ENCODE measurements at regions not wholly inside any gene's neighbourhood (a gene's known extent, or its start where the extent isn't known, plus 50 kb on each side); places are given as distances from the start of the nearest gene placed in this dataset.
A peak's percentile ranks its signal among the peaks of the same experiment; 100 is the strongest.
"Not testable (repeated sequence)": the region's sequence is repeated elsewhere in the genome, so short reads cannot be mapped to it uniquely, and the experiment has no call there.

GRCh38 chr12:34097213-34097612 is 74.9 kb downstream of the ALG10 start:
- Mint-ChIP-seq H3K4me3 (no peak overlapping the region), H3K9me3 (ENCODE audit: low read depth) (no peaks in the 10 kb centered on the region), H3K27ac (no peak overlapping the region), H3K4me1 (ENCODE audit: low read depth) (no peaks in the 10 kb centered on the region), H3K36me3 (no peaks in the 10 kb centered on the region), H3K27me3 (peaks cover 7% of the 10 kb centered on the region)

DNA sequence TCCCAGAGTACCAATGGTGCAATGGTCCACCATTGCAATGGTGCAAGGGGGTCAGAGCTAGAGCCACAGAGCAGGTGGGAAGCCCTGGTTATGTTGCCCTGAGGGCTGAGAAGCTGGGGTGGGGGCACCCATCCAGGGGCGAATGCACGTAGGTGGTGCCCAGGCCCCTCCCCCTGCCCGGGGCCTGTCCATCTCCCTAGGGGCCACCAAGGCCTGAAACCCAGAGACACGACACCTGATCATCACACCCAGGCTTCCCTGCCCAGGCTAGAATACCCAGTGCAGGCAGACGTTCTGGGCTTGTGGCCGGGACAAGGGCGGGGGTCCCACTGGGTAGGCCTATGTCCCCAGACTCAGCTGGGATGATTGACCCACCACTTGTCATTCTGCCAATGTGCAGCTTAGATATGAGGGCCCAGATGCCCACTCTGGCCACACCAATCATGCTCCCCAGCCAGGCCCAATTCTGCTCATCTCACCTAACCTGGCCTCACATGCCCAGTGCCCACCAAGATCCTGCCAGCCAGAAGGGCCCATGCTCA is 83.2 kb downstream of the ALG10 start:
- Mint-ChIP-seq H3K4me3 (no peak overlapping the region), H3K4me1 (ENCODE audit: low read depth) (no peaks in the 10 kb centered on the region)

DNA sequence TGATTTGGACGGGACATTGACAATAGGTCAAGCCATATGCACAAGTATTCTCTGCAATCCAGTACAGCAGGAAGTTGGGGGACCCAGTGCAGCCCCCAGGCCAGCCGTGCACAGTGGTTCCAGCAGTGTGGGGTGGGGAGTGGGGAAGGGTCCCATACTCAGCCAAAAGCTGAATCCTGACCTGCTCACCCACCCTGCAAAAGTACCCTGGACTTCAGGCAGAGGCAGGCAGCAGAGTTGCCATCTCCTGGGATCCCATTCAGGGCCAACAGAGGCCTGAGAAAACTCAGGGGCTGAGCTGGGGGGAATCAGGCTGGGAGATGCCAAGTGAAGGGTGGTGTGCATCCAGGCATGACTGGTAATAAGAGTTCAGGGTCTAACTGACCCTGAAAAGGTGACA is 83.9 kb downstream of the ALG10 start:
- no peaks in the 10 kb centered on the region for H3K9me3 Mint-ChIP-seq (ENCODE audit: low read depth)
- H3K27me3 Mint-ChIP-seq, result peaks cover 11% of the 10 kb centered on the region
- H3K36me3 Mint-ChIP-seq, result no peaks in the 10 kb centered on the region
- H3K27ac Mint-ChIP-seq, result no peak overlapping the region
- H3K4me3 Mint-ChIP-seq, result no peak overlapping the region
- no peaks in the 10 kb centered on the region for H3K4me1 Mint-ChIP-seq (ENCODE audit: low read depth)

More for the DNA sequence above, 83.2 kb downstream of the ALG10 start:
- no peaks in the 10 kb centered on the region for H3K36me3 Mint-ChIP-seq
- H3K9me3 Mint-ChIP-seq (ENCODE audit: low read depth), result no peaks in the 10 kb centered on the region
- no peak overlapping the region for H3K27ac Mint-ChIP-seq
- peaks cover 12% of the 10 kb centered on the region for H3K27me3 Mint-ChIP-seq

- Mint-ChIP-seq H3K4me1 (ENCODE audit: low read depth) (no peaks in the 10 kb centered on the region), H3K4me3 (no peak overlapping the region), H3K27ac (no peak overlapping the region), H3K27me3 (peaks cover 11% of the 10 kb centered on the region), H3K36me3 (no peaks in the 10 kb centered on the region), H3K9me3 (ENCODE audit: low read depth) (no peaks in the 10 kb centered on the region)
These were observed 84.7 kb downstream of the ALG10 start for GRCh38 chr12:34107016-34107415.

DNA sequence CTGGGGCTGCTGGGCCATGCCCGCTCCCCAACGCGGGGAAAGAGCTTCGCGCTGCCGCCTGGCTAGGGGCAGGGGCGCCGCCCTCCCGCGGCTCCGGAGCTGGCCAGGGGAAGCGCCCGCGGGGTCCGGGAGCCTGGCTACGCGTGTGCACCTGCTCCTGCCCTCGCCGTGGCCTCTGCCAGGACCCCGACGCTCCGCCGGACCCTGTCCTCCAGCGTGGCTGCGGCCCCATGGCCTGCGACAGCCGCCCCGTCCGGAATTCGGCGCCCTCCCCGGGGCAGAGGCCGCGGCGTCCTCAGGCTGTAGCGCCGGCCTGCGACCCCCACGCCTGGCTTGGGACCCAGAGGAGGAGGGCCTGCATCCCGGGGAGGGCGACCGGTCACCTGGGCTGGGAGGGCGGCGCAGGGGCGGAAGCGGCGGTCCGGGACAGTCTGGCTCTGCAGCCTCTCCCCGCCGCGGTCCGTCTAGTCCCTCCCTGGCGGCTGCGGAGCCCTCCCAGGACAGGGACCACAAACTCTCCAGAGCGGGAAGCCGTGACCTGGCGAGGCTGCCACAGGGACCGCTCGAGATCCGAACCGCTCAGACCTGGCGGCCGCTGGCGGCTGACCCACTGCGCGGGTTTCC is 85.6 kb downstream of the ALG10 start:
- H3K4me3 Mint-ChIP-seq, result no peak overlapping the region
- no peaks in the 10 kb centered on the region for H3K36me3 Mint-ChIP-seq
- H3K27me3 Mint-ChIP-seq, result peaks cover 10% of the 10 kb centered on the region
- no peak overlapping the region for H3K27ac Mint-ChIP-seq
- no peaks in the 10 kb centered on the region for H3K4me1 Mint-ChIP-seq (ENCODE audit: low read depth)
- H3K9me3 Mint-ChIP-seq (ENCODE audit: low read depth), result no peaks in the 10 kb centered on the region

GRCh38 chr12:34108405-34108803 is 86.1 kb downstream of the ALG10 start:
- no peaks in the 10 kb centered on the region for H3K9me3 Mint-ChIP-seq (ENCODE audit: low read depth)
- H3K4me1 Mint-ChIP-seq (ENCODE audit: low read depth), result no peaks in the 10 kb centered on the region
- H3K36me3 Mint-ChIP-seq, result no peaks in the 10 kb centered on the region
- no peak overlapping the region for H3K4me3 Mint-ChIP-seq
- H3K27me3 Mint-ChIP-seq, result peaks cover 9% of the 10 kb centered on the region
- no peak overlapping the region for H3K27ac Mint-ChIP-seq

- Mint-ChIP-seq H3K4me3 (no peak overlapping the region), H3K27ac (no peak overlapping the region), H3K9me3 (ENCODE audit: low read depth) (no peaks in the 10 kb centered on the region), H3K27me3 (peaks cover 7% of the 10 kb centered on the region), H3K36me3 (no peaks in the 10 kb centered on the region), H3K4me1 (ENCODE audit: low read depth) (no peaks in the 10 kb centered on the region)
These were observed 86.7 kb downstream of the ALG10 start for GRCh38 chr12:34108967-34109366.

GRCh38 chr12:34109390-34109789 is 87.1 kb downstream of the ALG10 start:
- H3K27ac Mint-ChIP-seq, result no peak overlapping the region
- H3K4me3 Mint-ChIP-seq, result no peak overlapping the region
- no peaks in the 10 kb centered on the region for H3K9me3 Mint-ChIP-seq (ENCODE audit: low read depth)
- H3K4me1 Mint-ChIP-seq (ENCODE audit: low read depth), result no peaks in the 10 kb centered on the region
- H3K36me3 Mint-ChIP-seq, result no peaks in the 10 kb centered on the region
- peaks cover 7% of the 10 kb centered on the region for H3K27me3 Mint-ChIP-seq

DNA sequence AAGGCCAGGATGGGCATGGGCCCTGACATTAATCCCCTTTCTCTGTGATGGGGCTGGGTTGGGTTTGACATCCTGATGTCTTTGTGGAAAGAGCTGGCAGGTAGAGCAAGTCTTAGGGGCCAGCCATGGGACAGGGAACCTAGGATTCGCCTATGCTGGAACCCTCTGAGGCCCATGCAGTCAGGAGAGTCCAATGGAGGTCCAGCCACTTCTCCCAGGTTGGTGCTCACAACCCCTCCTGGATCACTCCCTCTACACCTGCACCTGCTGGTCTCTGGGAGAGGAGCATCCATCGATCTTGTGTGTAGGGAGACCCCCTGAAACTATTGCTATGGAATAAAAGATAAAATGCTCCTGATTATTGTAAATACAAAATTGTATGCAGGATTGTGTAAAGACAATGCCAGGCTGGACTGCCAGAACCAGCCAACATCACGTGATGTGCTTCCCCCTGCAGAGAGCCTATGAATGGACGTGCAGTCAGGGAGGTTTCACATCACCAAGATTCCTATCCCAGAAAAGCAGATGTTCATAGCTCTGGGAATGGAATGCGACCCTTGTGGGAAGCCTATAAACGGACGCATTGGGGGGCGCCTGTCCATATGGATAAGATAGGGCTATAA is 87.7 kb downstream of the ALG10 start:
- not testable (repeated sequence) for H3K9me3 Mint-ChIP-seq (ENCODE audit: low read depth); H3K27ac Mint-ChIP-seq; H3K4me1 Mint-ChIP-seq (ENCODE audit: low read depth); H3K27me3 Mint-ChIP-seq; H3K4me3 Mint-ChIP-seq; H3K36me3 Mint-ChIP-seq

- Mint-ChIP-seq H3K27me3 (no peaks in the 10 kb centered on the region), H3K4me3 (no peak overlapping the region), H3K9me3 (ENCODE audit: low read depth) (no peaks in the 10 kb centered on the region), H3K36me3 (no peaks in the 10 kb centered on the region), H3K4me1 (ENCODE audit: low read depth) (no peaks in the 10 kb centered on the region), H3K27ac (no peak overlapping the region)
These were observed 97.1 kb downstream of the ALG10 start for GRCh38 chr12:34119366-34119765.

DNA sequence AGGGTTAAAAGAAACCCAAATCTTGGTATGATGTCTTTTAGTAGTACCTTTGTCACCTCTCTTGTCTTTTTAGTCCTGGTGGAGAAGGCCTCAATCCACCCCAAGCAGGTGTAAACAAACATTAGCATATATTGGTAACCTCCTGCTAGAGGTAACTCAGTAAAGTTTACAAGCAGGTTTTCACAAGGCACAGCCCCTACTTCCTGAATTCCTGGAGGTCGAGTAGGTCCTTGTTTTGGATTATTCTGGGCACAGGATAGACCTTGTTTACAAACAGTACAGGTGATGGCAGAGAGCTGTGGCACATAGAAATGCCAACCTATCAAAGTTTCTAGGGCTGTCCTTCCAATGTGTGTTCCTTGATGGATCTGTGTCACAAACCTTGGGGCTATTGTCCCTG is 99.1 kb downstream of the ALG10 start:
- H3K9me3 Mint-ChIP-seq (ENCODE audit: low read depth), result no peaks in the 10 kb centered on the region
- H3K4me1 Mint-ChIP-seq (ENCODE audit: low read depth), result peaks cover 6% of the 10 kb centered on the region

DNA sequence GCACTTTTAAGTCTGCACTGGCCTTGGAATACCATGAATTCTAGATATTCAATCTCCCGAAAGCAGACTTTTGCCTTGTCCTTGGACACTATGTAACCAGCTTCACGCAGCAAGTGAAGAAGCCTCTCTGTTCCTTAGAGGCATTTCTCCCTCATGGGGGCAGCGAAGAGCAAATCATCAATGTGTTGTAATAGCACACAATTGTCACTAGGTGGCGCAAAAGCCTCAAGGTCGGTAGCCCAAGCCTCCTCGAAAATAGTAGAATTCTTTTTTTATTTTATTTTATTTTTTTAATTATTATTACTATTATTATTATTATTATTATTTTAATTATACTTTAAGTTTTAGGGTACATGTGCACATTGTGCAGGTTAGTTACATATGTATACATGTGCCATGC is 100.8 kb downstream of the ALG10 start:
- peaks cover 10% of the 10 kb centered on the region for H3K4me1 Mint-ChIP-seq (ENCODE audit: low read depth)
- H3K9me3 Mint-ChIP-seq (ENCODE audit: low read depth); H3K4me3 Mint-ChIP-seq; H3K27me3 Mint-ChIP-seq; H3K27ac Mint-ChIP-seq; H3K36me3 Mint-ChIP-seq: not testable (repeated sequence)

More for the DNA sequence above, 99.1 kb downstream of the ALG10 start:
- H3K36me3 Mint-ChIP-seq, result no peaks in the 10 kb centered on the region
- H3K27me3 Mint-ChIP-seq, result no peaks in the 10 kb centered on the region
- H3K4me3 Mint-ChIP-seq, result no peak overlapping the region
- no peak overlapping the region for H3K27ac Mint-ChIP-seq

- H3K27me3 Mint-ChIP-seq, result peaks cover 11% of the 10 kb centered on the region
- H3K27ac Mint-ChIP-seq, result no peak overlapping the region
- no peak overlapping the region for H3K4me3 Mint-ChIP-seq
- no peaks in the 10 kb centered on the region for H3K9me3 Mint-ChIP-seq (ENCODE audit: low read depth)
- H3K36me3 Mint-ChIP-seq, result peaks cover 3% of the 10 kb centered on the region
- H3K4me1 Mint-ChIP-seq (ENCODE audit: low read depth), result peaks cover 10% of the 10 kb centered on the region
These were observed 102.3 kb downstream of the ALG10 start for GRCh38 chr12:34124608-34125007.

- Mint-ChIP-seq H3K27ac (peak overlapping the region; percentile 47), H3K9me3 (ENCODE audit: low read depth) (no peaks in the 10 kb centered on the region), H3K4me3 (peak overlapping the region; percentile 75), H3K36me3 (peaks cover 3% of the 10 kb centered on the region), H3K27me3 (peaks cover 13% of the 10 kb centered on the region), H3K4me1 (ENCODE audit: low read depth) (peaks cover 10% of the 10 kb centered on the region)
These were observed 103.9 kb downstream of the ALG10 start for GRCh38 chr12:34126239-34126641.

DNA sequence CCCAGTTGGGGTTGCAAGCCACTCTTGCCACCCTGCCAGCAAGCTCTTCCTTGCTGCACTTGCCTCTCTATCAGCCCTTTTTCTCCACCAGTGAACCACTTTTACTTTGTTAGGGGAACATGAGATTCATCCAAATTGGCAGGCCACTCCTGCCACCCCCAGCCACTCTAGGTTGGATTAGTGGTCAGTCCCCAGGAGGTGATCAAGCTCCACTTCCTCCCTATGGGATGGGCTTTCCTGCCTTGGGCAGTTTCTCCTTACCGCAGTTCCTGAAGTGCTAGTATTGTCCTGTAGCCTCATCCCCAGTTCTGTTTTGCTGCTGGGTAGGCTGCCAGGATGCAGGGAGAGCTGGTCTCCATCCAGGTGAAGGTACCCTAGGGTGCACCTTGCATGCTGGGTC is 104.5 kb downstream of the ALG10 start:
- Mint-ChIP-seq H3K36me3 (peaks cover 3% of the 10 kb centered on the region), H3K9me3 (ENCODE audit: low read depth) (no peaks in the 10 kb centered on the region), H3K4me3 (peak overlapping the region; percentile 75), H3K4me1 (ENCODE audit: low read depth) (peaks cover 10% of the 10 kb centered on the region), H3K27me3 (peaks cover 13% of the 10 kb centered on the region), H3K27ac (peak overlapping the region; percentile 47)

DNA sequence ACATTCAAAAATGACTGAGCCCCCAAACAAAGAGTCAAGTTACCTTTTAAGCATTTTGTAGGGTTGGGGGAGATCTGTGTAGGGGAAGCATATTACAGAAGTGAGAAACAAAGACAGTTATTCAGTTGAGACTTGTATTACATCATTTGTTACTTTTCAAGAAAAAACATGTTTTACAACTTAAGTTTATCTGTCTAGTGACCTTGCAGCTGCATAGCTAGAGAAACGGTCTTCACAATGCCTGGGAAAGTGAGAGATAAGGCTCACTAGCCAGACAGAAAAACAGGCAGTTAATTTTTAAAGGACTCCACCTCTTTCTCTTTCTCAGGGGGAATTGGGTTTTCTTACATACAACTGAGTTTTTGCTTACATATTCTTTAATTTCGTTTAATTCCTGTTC is 105.1 kb downstream of the ALG10 start:
- Mint-ChIP-seq H3K4me1 (ENCODE audit: low read depth) (peaks cover 10% of the 10 kb centered on the region), H3K27me3 (peaks cover 13% of the 10 kb centered on the region)
- H3K27ac Mint-ChIP-seq; H3K9me3 Mint-ChIP-seq (ENCODE audit: low read depth); H3K4me3 Mint-ChIP-seq; H3K36me3 Mint-ChIP-seq: not testable (repeated sequence)
